SK-N-MC (cell line): ENCODE measurements at regions not wholly inside any gene's neighbourhood (a gene's known extent, or its start where the extent isn't known, plus 50 kb on each side); places are given as distances from the start of the nearest gene placed in this dataset.
A peak's percentile ranks its signal among the peaks of the same experiment; 100 is the strongest.
"Not testable (repeated sequence)": the region's sequence is repeated elsewhere in the genome, so short reads cannot be mapped to it uniquely, and the experiment has no call there.

Experiments
- DNase-seq: peaks from one replicate; pipeline ENCODE4 v3.0.0-alpha.2; 2011; ENCODE audit warnings: low read depth, low spot score
- H3K27ac ChIP-seq: fragments of 200-600 bp; sonication (generic); 2 replicates; pipeline ENCODE4 v1.5.1; 2016; ENCODE audit warnings: mixed run types
- H3K36me3 ChIP-seq: fragments of 200-600 bp; sonication (generic); 2 replicates; pipeline ENCODE4 v1.6.1; 2017; ENCODE audit warnings: antibody characterized with exemption, low read length, mixed read lengths; ENCODE audit not compliant: insufficient read depth
- H3K4me3 ChIP-seq: fragments of 200-600 bp; sonication (generic); 2 replicates; pipeline ENCODE4 v1.5.1; 2016
- H3K9ac ChIP-seq: fragments of 200-600 bp; sonication (generic); 2 replicates; pipeline ENCODE4 v1.8.0; 2017; ENCODE audit warnings: mixed run types, mixed read lengths; ENCODE audit not compliant: insufficient read length
- H3K9me3 ChIP-seq: fragments of 200-600 bp; sonication (generic); 2 replicates; pipeline ENCODE4 v1.6.1; 2017; ENCODE audit warnings: low read depth, mild to moderate bottlenecking, antibody characterized with exemption, low read length, moderate library complexity, mixed read lengths
- EZH2 ChIP-seq: fragments of 200-600 bp; sonication (generic); IDR thresholded peaks from one replicate; pipeline ENCODE4 v1.6.1; 2017; ENCODE audit warnings: antibody characterized with exemption
- FOXP2 ChIP-seq: optimal IDR thresholded peaks from 2 replicates; pipeline ENCODE3; 2011; ENCODE audit warnings: mild to moderate bottlenecking, moderate library complexity; ENCODE audit not compliant: insufficient read depth; ENCODE audit errors: extremely low read length, control extremely low read depth
- POLR2AphosphoS5 ChIP-seq: IDR thresholded peaks from 2 replicates; pipeline ENCODE4 v1.6.1; 2012; ENCODE audit warnings: mild to moderate bottlenecking, low read depth, low read length, borderline replicate concordance

DNA sequence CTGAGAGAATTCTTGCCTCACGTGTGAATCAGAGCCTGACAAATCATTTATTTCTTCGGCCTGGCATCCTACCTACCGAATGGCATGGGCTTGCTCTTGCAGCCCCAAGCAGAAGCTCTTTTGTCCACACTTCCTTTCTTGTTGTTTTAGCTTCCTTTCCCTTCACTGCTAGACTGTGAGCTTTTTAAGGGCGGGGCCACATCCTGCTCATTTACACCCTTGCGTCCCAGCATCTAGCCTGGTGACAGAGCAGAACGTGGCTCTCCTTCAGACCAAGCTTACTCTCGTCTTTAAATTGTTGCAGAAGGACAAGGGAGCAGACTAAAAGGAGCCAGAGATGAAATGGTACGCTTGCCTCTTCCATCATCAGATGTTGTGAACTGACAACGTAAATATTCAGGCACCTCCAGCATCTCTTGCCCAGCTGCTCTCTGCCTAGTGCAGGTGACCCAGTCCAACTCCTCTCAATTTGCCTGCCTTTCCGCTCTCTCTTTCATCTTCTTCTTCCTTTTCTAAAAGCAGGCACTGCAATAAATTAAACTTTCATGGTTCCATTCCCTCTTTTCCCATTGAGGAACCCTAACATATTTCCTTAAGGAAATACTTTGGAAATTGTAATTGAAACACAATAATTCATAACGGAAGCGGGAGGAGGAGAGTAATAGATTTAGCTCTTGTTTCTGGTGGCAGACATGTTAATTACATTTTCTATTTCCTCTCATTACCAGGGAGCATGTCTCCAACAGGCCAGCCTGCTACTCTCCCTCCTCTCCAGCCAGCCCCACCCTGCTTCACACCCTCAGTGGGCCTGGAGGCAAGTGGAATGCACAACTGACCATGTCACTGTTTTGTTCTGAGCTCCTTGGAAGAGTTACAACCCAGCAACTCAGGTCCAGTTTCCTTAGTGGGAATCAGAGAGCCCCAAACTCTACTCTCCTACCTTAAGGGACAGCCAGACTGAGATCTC, 228.1 kb upstream of the TRIB2 start:
- no peak for TF ChIP-seq EZH2
- no peak for TF ChIP-seq FOXP2
- no peak for TF ChIP-seq POLR2AphosphoS5
- Histone ChIP-seq H3K9me3 (no peaks in the 10 kb centered on the region), H3K27ac (no peak overlapping the region), H3K4me3 (no peak overlapping the region), H3K36me3 (no peaks in the 10 kb centered on the region), H3K9ac (no peak overlapping the region)
- DNase-seq, result no peak

DNA sequence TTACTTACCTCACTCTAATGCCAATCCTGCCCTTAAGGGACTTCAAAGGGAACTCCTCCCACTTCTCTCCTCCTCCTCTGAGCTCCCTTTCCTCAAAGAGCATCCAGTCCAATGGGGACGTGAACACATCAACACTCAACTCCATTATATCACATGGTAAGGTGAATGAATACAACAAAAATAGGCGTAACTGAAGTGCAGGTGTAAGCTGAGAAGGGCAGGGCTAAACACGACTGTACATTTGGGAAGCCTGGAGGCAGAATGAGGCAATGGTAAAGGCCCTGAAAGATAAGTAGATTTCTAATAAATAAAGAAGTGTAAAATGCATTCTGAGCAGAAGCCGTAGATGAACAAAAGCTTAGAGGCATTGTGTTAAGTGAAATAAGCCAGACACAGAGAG, 226.1 kb upstream of the TRIB2 start:
- H3K36me3 ChIP-seq, result no peaks in the 10 kb centered on the region
- no peak overlapping the region for H3K27ac ChIP-seq
- TF ChIP-seq EZH2 (no peak), FOXP2 (no peak), POLR2AphosphoS5 (no peak)
- H3K9ac ChIP-seq, result no peak overlapping the region
- DNase-seq, result no peak
- no peaks in the 10 kb centered on the region for H3K9me3 ChIP-seq
- H3K4me3 ChIP-seq, result no peak overlapping the region

GRCh38 chr2:12492360-12492759, 224.4 kb upstream of the TRIB2 start:
- not testable (repeated sequence) for H3K36me3 ChIP-seq, H3K27ac ChIP-seq, DNase-seq, H3K9me3 ChIP-seq, H3K4me3 ChIP-seq, H3K9ac ChIP-seq

DNA sequence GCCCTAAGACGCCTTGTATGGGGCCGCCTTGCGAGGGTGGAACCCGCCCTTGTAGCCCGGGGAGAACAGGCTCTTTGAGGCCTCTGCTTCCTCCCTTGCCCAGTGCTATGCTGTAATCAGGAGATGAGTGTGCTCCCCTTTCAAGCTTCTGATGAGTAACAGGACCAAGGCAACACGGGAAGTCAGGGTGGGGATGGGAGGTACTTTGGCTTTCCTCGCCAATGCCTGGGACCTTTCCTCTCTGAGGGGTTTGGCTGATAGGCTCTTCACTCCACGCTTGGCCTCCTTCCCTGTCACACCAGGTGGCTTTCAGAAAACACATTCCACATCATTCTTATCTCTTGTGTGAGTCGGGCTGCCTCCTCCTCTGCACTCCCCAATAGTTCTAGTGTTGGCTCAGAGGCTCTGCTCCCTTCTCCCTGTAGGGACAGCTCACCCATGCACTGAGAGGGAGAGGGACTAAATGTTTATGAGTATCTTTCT, 223.7 kb upstream of the TRIB2 start:
- DNase-seq, result no peak
- Histone ChIP-seq H3K27ac (no peak overlapping the region), H3K9ac (no peak overlapping the region), H3K9me3 (no peaks in the 10 kb centered on the region), H3K4me3 (no peak overlapping the region), H3K36me3 (no peaks in the 10 kb centered on the region)
- TF ChIP-seq FOXP2 (no peak), EZH2 (no peak), POLR2AphosphoS5 (no peak)

DNA sequence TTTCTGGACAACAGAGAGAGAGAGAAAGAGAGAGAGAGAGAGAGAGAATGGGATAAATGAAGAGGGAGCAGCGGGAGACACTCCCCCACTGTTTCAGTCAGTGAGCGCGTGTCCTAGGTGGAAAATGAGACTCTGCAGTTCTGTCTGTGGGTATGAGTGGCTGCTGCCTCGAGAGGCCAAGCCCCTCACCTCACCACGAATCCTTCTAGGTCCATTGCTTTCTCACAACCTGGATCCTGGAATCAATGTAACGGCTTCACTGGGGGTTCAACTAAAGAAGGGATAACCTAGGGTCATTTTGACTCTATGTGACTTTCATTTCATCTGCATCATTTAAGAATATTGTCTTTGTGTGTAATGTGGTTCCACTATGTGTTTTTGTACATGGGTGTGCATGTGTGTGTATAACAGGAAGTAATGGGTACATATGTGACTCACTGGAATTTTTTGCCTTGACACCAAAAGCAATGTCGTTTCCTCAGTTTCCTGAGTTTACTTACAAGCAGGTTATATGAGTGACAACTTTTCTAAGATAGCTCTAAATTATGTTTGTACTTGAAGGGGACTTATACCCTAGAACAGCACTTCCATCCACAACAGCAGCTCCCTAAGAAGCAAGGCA, 221.4 kb upstream of the TRIB2 start:
- Histone ChIP-seq H3K36me3 (no peaks in the 10 kb centered on the region), H3K9me3 (no peaks in the 10 kb centered on the region), H3K27ac (no peak overlapping the region), H3K4me3 (no peak overlapping the region), H3K9ac (no peak overlapping the region)
- DNase-seq, result no peak
- TF ChIP-seq FOXP2, result no peak
- TF ChIP-seq EZH2, result no peak
- TF ChIP-seq POLR2AphosphoS5, result no peak

DNA sequence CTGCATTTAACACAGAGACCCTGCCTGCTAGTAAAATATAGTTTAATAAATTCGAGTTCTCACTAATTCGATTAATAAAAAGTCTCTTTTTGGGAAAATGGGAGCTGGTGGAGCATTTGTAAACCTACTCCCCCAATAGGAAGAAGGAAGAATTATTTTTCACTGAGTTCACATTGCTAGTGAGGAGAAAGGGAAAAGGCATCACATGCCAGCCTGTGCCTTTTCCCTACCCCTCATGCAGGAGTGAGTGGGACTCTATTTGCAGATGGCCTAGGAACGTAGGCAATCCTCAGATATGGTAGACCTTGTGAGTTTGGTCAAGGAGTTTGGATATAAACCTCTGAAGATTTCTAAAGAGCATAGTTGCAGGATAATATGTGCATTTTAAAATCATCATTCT, 218.4 kb upstream of the TRIB2 start:
- Histone ChIP-seq H3K36me3 (no peaks in the 10 kb centered on the region), H3K4me3 (no peak overlapping the region), H3K9me3 (no peaks in the 10 kb centered on the region), H3K27ac (no peak overlapping the region), H3K9ac (no peak overlapping the region)
- DNase-seq, result no peak
- TF ChIP-seq EZH2 (no peak), POLR2AphosphoS5 (no peak), FOXP2 (no peak)

DNA sequence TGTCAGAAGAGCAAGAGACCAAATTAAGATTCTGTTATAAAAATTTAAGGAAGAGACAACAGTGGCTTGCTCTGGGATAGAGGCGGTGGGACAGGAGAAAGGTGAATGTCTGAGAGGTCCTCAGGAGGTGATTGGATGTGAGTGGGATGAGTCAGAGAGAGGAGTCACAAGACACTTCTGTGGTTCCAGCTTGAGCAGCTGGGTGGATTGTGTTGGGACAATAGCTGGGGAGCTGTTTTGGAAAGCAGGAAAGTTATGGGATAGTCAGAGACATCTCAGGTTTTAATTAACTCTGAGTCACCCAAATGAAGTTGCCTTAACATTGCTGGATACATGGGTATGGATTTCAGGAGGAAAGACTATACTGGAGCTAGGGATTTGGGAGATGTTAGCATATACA, 218.0 kb upstream of the TRIB2 start:
- Histone ChIP-seq H3K27ac (no peak overlapping the region), H3K36me3 (no peaks in the 10 kb centered on the region), H3K9me3 (no peaks in the 10 kb centered on the region), H3K9ac (no peak overlapping the region), H3K4me3 (no peak overlapping the region)
- DNase-seq, result no peak
- TF ChIP-seq EZH2, result no peak
- no peak for TF ChIP-seq FOXP2
- TF ChIP-seq POLR2AphosphoS5, result no peak

DNA sequence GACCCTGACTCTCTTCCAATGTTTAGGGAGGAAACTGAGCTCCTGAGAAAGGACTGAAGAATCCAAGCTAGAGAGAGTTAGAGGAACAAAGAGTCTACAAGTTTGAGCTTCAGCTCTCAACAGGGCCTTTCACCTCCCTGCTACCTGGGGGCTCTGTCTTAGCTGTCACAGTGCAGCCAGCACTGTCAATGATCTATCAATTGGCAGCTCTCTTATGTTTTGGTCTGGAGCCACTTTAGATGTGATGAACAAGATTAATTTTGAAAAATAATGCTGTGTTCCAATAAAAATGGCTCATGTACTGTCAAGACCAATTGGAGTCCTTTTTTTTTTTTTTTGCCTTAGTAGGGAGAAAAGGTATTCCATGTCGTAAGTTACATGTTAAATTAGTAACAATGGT, 215.8 kb upstream of the TRIB2 start:
- peak overlapping the region; percentile 87; the same call in 1 of the 2 replicates for H3K27ac ChIP-seq
- no peak for DNase-seq

More for the DNA sequence above, 215.8 kb upstream of the TRIB2 start:
- Histone ChIP-seq H3K9ac (no peak overlapping the region), H3K9me3 (no peaks in the 10 kb centered on the region), H3K4me3 (no peak overlapping the region), H3K36me3 (no peaks in the 10 kb centered on the region)
- TF ChIP-seq POLR2AphosphoS5 (no peak), EZH2 (no peak), FOXP2 (no peak)
